A549 (cell line): ENCODE measurements at regions not wholly inside any gene's neighbourhood (a gene's known extent, or its start where the extent isn't known, plus 50 kb on each side); places are given as distances from the start of the nearest gene placed in this dataset.

Experiments used
- ATAC-seq, 2 experiments: fragments of 200-7000 bp in 1 of 2; fragments of >200 bp in 1 of 2; cut with Nextera tagmentation in 1 of 2; cut with Tn5 transposase in 1 of 2; 3 replicates each; pipeline versions ENCODE4 v1.8.0 to v1.9.1; 2018 to 2020; ENCODE audit warnings: mild to moderate bottlenecking in 1 of 2, moderate library complexity in 1 of 2
- CTCF ChIA-PET: fragments of 300-600 bp; sonication (Branson Sonifier 250); formaldehyde crosslinking; extraction: SDS; loops from one replicate; lab custom pipeline; 2021; ENCODE audit warnings: antibody characterized with exemption, inconsistent platforms; lab: Yijun Ruan, JAX
- POLR2A ChIA-PET: fragments of 350-600 bp; formaldehyde crosslinking; extraction: SDS; loops from one replicate; lab custom pipeline; 2021; ENCODE audit warnings: antibody characterized with exemption, inconsistent platforms; lab: Yijun Ruan, JAX
- DNase-seq, 2 experiments: peaks; one replicate each; pipeline versions ENCODE4 v3.0.0 to v3.0.0-alpha.2; 2011 to 2016; ENCODE audit warnings: low read depth in 1 of 2, low spot score in 1 of 2
- FAIRE-seq: peaks from 2 replicates; lab custom pipeline; 2011; peaks lifted over from hg19 to GRCh38; lab: Jason Lieb, UNC
- H3K27ac ChIP-seq, 2 experiments: fragments of >200 bp; sonication (Bioruptor Twin); formaldehyde crosslinking; 3 replicates each; pipeline ENCODE4 v1.5.1; 2016 to 2017
- H3K4me1 ChIP-seq: fragments of >200 bp; sonication (Bioruptor Twin); formaldehyde crosslinking; 3 replicates; pipeline ENCODE4 v1.6.1; 2016
- H3K4me2 ChIP-seq: fragments of >200 bp; sonication (Bioruptor Twin); formaldehyde crosslinking; 3 replicates; pipeline ENCODE4 v1.6.1; 2016
- H3K4me3 ChIP-seq: fragments of >200 bp; sonication (Bioruptor Twin); formaldehyde crosslinking; 3 replicates; pipeline ENCODE4 v1.5.1; 2016
- H3K9me3 ChIP-seq: fragments of >200 bp; sonication (Bioruptor Twin); formaldehyde crosslinking; 3 replicates; pipeline ENCODE4 v1.6.1; 2016
- BHLHE40 ChIP-seq: IDR thresholded peaks from 2 replicates; pipeline ENCODE4 v1.6.1; 2012; ENCODE audit warnings: low read depth, low read length, inconsistent platforms
- CBX8 ChIP-seq: fragments of 200-600 bp; sonication (generic); IDR thresholded peaks from 2 replicates; pipeline ENCODE4 v1.6.1; 2016
- CHD2 ChIP-seq: fragments of 150-350 bp; IDR thresholded peaks from 2 replicates; pipeline ENCODE4 v1.6.1; 2014; ENCODE audit warnings: low read length; ENCODE audit not compliant: partially characterized antibody
- CHD4 ChIP-seq: fragments of 200-600 bp; sonication (generic); IDR thresholded peaks from 2 replicates; pipeline ENCODE4 v1.6.1; 2016; ENCODE audit warnings: antibody characterized with exemption, mild to moderate bottlenecking, borderline replicate concordance
- EP300 ChIP-seq, 2 experiments: fragments of >200 bp; sonication (Bioruptor Twin); formaldehyde crosslinking; IDR thresholded peaks; 2 replicates in 1 of 2; 3 replicates in 1 of 2; pipeline ENCODE4 v1.6.1; 2016 to 2017
- ESRRA ChIP-seq: fragments of 150-350 bp; IDR thresholded peaks from 2 replicates; pipeline ENCODE4 v1.6.1; 2014; ENCODE audit warnings: mild to moderate bottlenecking, low read length, borderline replicate concordance
- FOSB ChIP-seq: fragments of 250-450 bp; sonication (Bioruptor Pico); IDR thresholded peaks from 2 replicates; pipeline ENCODE4 v1.5.0; 2020; ENCODE audit warnings: mild to moderate bottlenecking, moderate library complexity
- HEYL ChIP-seq: fragments of 250-450 bp; sonication (Bioruptor Pico); IDR thresholded peaks from 2 replicates; pipeline ENCODE4 v1.8.0; 2021; ENCODE audit warnings: mild to moderate bottlenecking, moderate library complexity
- HOXA7 ChIP-seq: fragments of 250-450 bp; sonication (Bioruptor Pico); IDR thresholded peaks from 2 replicates; pipeline ENCODE4 v1.5.0; 2020; ENCODE audit warnings: mild to moderate bottlenecking, moderate library complexity
- KDM1A ChIP-seq: fragments of 200-600 bp; sonication (generic); IDR thresholded peaks from 2 replicates; pipeline ENCODE4 v1.6.1; 2016; ENCODE audit warnings: low read depth, mild to moderate bottlenecking
- KDM5A ChIP-seq: fragments of 200-600 bp; sonication (generic); IDR thresholded peaks from 2 replicates; pipeline ENCODE4 v1.6.1; 2016; ENCODE audit warnings: antibody characterized with exemption, mild to moderate bottlenecking
- MAFK ChIP-seq: fragments of 450-650 bp; IDR thresholded peaks from 2 replicates; pipeline ENCODE4 v1.6.1; 2014; ENCODE audit not compliant: partially characterized antibody
- MAZ ChIP-seq: fragments of 150-350 bp; IDR thresholded peaks from 2 replicates; pipeline ENCODE4 v1.6.1; 2014; ENCODE audit warnings: antibody characterized with exemption, low read depth, low read length, borderline replicate concordance
- POLR2A ChIP-seq: IDR thresholded peaks from 2 replicates; pipeline ENCODE4 v1.6.1; 2012; ENCODE audit warnings: mild to moderate bottlenecking, low read length
- RAD21 ChIP-seq, 2 experiments: fragments of >200 bp in 1 of 2; sonication (Bioruptor Twin) in 1 of 2; formaldehyde crosslinking in 1 of 2; IDR thresholded peaks in 1 of 2; conservative IDR thresholded peaks in 1 of 2; 2 replicates in 1 of 2; 3 replicates in 1 of 2; pipeline ENCODE4 v1.6.1; 2012 to 2018; ENCODE audit warnings: inconsistent platforms in 1 of 2
- RCOR1 ChIP-seq: fragments of 150-350 bp; IDR thresholded peaks from 2 replicates; pipeline ENCODE4 v1.6.1; 2014; ENCODE audit warnings: antibody characterized with exemption, low read length, low read depth
- RFX5 ChIP-seq: fragments of 450-650 bp; IDR thresholded peaks from 2 replicates; pipeline ENCODE4 v1.7.1; 2014; ENCODE audit warnings: antibody characterized with exemption, mild to moderate bottlenecking, moderate library complexity
- SMC3 ChIP-seq: fragments of >200 bp; sonication (Bioruptor Twin); formaldehyde crosslinking; IDR thresholded peaks from 3 replicates; pipeline ENCODE4 v1.6.1; 2018; ENCODE audit warnings: inconsistent platforms
- SREBF2 ChIP-seq: fragments of 450-650 bp; IDR thresholded peaks from 2 replicates; pipeline ENCODE4 v1.6.1; 2014; ENCODE audit warnings: mild to moderate bottlenecking, moderate library complexity
- ZFP36 ChIP-seq: fragments of 450-650 bp; IDR thresholded peaks from 2 replicates; pipeline ENCODE4 v1.6.1; 2014; ENCODE audit warnings: borderline replicate concordance; ENCODE audit not compliant: partially characterized antibody
- WGBS: methylation state at CpG from one replicate; pipeline ENCODE4 v1.1.6; 2017; ENCODE audit errors: missing lambda C conversion rate; 5-methylcytosine and 5-hydroxymethylcytosine counted together
- TF ChIP-seq, protein P1 (sequence below): fragments of 250-450 bp; sonication (Bioruptor Pico); IDR thresholded peaks from 2 replicates; pipeline ENCODE4 v1.5.0; 2021; ENCODE audit warnings: mild to moderate bottlenecking, moderate library complexity, borderline replicate concordance
- TF ChIP-seq, protein P2 (sequence below): fragments of 200-600 bp; sonication (generic); IDR thresholded peaks from 2 replicates; pipeline ENCODE4 v1.6.1; 2016; ENCODE audit warnings: antibody characterized with exemption, mild to moderate bottlenecking, moderate library complexity
- TF ChIP-seq, protein P3 (sequence below): fragments of >200 bp; sonication (Bioruptor Twin); formaldehyde crosslinking; IDR thresholded peaks from 3 replicates; pipeline ENCODE4 v1.5.1; 2016
- TF ChIP-seq, protein P4 (sequence below): fragments of >200 bp; sonication (Bioruptor Twin); formaldehyde crosslinking; IDR thresholded peaks from 2 replicates; pipeline ENCODE4 v1.6.1; 2016
- TF ChIP-seq, protein P5 (sequence below): fragments of 250-450 bp; sonication (Bioruptor Pico); IDR thresholded peaks from 2 replicates; pipeline ENCODE4 v1.5.0; 2020; ENCODE audit warnings: low read depth, mild to moderate bottlenecking, moderate library complexity
- TF ChIP-seq, protein P6 (sequence below): IDR thresholded peaks from 2 replicates; pipeline ENCODE4 v1.6.1; 2012

DNA sequence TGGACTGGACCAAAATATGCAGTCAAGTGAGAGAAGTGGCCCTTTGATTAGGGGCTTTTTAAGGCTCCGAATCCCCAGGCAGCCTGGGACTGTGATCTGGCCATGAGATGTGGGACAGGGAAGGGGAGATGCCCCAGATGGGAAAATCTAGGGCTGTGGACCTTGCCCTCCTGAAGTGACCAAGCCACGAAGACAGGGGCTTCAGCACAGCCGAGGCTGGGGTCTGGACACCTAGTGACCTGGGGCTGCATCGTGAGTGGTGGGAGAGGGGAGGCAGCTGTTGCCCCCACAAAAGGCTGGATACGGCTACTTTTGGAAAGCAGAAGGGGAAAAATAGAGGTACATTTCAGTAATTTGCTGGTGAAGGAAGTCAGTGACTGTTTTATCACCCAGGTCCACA is 139.5 kb upstream of the SLC24A3 start (continued):
- TF ChIP-seq, protein P1, sequence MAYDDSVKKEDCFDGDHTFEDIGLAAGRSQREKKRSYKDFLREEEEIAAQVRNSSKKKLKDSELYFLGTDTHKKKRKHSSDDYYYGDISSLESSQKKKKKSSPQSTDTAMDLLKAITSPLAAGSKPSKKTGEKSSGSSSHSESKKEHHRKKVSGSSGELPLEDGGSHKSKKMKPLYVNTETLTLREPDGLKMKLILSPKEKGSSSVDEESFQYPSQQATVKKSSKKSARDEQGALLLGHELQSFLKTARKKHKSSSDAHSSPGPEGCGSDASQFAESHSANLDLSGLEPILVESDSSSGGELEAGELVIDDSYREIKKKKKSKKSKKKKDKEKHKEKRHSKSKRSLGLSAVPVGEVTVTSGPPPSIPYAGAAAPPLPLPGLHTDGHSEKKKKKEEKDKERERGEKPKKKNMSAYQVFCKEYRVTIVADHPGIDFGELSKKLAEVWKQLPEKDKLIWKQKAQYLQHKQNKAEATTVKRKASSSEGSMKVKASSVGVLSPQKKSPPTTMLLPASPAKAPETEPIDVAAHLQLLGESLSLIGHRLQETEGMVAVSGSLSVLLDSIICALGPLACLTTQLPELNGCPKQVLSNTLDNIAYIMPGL (CRISPR knock-in tag) = no peak
- TF ChIP-seq SREBF2 (no peak), SMC3 (no peak), ESRRA (no peak)
- TF ChIP-seq, protein P2, sequence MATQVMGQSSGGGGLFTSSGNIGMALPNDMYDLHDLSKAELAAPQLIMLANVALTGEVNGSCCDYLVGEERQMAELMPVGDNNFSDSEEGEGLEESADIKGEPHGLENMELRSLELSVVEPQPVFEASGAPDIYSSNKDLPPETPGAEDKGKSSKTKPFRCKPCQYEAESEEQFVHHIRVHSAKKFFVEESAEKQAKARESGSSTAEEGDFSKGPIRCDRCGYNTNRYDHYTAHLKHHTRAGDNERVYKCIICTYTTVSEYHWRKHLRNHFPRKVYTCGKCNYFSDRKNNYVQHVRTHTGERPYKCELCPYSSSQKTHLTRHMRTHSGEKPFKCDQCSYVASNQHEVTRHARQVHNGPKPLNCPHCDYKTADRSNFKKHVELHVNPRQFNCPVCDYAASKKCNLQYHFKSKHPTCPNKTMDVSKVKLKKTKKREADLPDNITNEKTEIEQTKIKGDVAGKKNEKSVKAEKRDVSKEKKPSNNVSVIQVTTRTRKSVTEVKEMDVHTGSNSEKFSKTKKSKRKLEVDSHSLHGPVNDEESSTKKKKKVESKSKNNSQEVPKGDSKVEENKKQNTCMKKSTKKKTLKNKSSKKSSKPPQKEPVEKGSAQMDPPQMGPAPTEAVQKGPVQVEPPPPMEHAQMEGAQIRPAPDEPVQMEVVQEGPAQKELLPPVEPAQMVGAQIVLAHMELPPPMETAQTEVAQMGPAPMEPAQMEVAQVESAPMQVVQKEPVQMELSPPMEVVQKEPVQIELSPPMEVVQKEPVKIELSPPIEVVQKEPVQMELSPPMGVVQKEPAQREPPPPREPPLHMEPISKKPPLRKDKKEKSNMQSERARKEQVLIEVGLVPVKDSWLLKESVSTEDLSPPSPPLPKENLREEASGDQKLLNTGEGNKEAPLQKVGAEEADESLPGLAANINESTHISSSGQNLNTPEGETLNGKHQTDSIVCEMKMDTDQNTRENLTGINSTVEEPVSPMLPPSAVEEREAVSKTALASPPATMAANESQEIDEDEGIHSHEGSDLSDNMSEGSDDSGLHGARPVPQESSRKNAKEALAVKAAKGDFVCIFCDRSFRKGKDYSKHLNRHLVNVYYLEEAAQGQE = no peak

DNA sequence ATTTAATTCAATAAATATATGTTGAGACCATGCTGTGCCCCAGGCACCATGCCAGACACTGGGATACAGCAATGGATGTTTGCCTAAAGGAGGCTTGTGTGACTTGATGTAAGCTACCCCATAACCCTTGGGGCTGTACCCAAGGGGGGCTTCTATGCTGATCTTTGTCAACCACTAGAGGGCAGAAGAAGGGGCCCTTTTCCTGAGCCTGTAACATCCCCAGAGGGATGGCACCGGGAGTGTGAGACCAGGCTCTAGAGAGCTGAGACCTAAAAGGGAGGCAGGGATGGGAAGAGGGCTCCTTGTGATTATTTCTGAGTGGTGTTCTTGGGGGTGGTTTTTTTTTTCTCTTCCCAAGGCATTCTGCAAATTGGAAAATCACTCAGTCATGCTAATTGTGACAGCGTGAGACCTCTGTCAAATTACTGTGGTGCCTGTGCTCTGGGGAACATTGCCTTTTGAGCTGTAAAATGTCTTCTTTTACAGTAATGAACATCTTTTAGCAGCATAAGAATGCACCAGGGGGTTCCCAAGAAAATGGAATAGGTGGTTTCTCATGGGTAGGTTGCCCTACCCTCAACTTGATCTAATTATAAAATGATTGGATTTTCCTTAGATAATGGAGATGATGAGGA is 138.7 kb upstream of the SLC24A3 start:
- no peaks in the 10 kb centered on the region for H3K4me1 ChIP-seq

DNA sequence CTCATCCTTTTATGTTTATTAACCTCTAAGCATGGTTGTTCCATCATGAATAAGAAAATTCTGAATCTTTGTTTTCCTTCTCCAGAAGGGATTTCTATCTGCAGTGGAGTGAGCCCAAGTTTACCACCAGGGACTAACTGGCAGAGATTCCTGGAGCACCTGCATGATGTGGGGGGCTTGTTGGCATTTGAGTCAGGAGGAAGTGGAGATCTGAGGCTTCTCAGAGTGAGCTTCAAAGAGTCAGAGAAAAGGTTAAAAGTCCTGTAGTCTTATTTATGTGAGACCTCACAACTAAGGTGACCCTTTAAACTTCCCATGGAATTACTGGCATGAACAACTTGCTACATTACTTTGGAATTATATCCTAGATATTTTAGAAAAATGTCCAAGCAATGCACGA is 138.1 kb upstream of the SLC24A3 start:
- no peak for DNase-seq
- CTCF ChIA-PET = interaction anchor here (1.0 to 1.1 kb wide), 2 partner anchors 18 to 587 kb away, joined by 3 read pairs; no protein-coding TSS in a partner anchor
- WGBS = 0% methylated on average over 1 of the region's 1 CpG

More for the DNA sequence above, 138.7 kb upstream of the SLC24A3 start:
- POLR2A ChIA-PET = no interaction called here
- peak in 1 of 2 experiments; percentile 25 for DNase-seq
- CTCF ChIA-PET = interaction anchor here (0.6 to 1.2 kb wide), 4 partner anchors 9 to 612 kb away, joined by 3 to 4 read pairs (median 3); no protein-coding TSS in a partner anchor
- H3K9me3 ChIP-seq = no peaks in the 10 kb centered on the region; the same call in 2 of the 3 replicates
- TF ChIP-seq EP300 (IDR thresholded peaks at IDR 0.05) (no peak), ESRRA (no peak), MAFK (no peak), RCOR1 (no peak), RAD21 (conservative IDR thresholded peaks at IDR 0.05 in 1 of 2, IDR thresholded peaks at IDR 0.05 in 1 of 2) (peak in 1 of 2 experiments; percentile 39; a peak in 2 of 5 replicates)
- TF ChIP-seq, protein P3, sequence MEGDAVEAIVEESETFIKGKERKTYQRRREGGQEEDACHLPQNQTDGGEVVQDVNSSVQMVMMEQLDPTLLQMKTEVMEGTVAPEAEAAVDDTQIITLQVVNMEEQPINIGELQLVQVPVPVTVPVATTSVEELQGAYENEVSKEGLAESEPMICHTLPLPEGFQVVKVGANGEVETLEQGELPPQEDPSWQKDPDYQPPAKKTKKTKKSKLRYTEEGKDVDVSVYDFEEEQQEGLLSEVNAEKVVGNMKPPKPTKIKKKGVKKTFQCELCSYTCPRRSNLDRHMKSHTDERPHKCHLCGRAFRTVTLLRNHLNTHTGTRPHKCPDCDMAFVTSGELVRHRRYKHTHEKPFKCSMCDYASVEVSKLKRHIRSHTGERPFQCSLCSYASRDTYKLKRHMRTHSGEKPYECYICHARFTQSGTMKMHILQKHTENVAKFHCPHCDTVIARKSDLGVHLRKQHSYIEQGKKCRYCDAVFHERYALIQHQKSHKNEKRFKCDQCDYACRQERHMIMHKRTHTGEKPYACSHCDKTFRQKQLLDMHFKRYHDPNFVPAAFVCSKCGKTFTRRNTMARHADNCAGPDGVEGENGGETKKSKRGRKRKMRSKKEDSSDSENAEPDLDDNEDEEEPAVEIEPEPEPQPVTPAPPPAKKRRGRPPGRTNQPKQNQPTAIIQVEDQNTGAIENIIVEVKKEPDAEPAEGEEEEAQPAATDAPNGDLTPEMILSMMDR = peak; percentile 16; the same call in 2 of the 3 replicates
- TF ChIP-seq, all 56 proteins: peak for 2
- 16% methylated on average over 2 of the region's 2 CpGs for WGBS
- no peak for FAIRE-seq
- Histone ChIP-seq H3K4me2 (no peak overlapping the region), H3K27ac (no peak overlapping the region), H3K4me3 (no peak overlapping the region)
- peak; percentile 62 to 88; a peak in 4 of 6 replicates for ATAC-seq

More for the DNA sequence above, 138.1 kb upstream of the SLC24A3 start:
- H3K27ac ChIP-seq = no peak overlapping the region
- no peaks in the 10 kb centered on the region for H3K4me1 ChIP-seq
- no peak for ATAC-seq
- FAIRE-seq = peak; percentile 86
- POLR2A ChIA-PET = no interaction called here
- no peaks in the 10 kb centered on the region; the same call in 2 of the 3 replicates for H3K9me3 ChIP-seq
- H3K4me2 ChIP-seq = no peak overlapping the region
- TF ChIP-seq ZFP36 (no peak), MAZ (no peak), RCOR1 (no peak), BHLHE40 (no peak), CHD4 (no peak), HOXA7 (CRISPR knock-in tag) (no peak), FOSB (CRISPR knock-in tag) (no peak), RFX5 (no peak), KDM1A (no peak), KDM5A (no peak), HEYL (CRISPR knock-in tag) (no peak), CBX8 (no peak), CHD2 (no peak), POLR2A (no peak)
- TF ChIP-seq, protein P4, sequence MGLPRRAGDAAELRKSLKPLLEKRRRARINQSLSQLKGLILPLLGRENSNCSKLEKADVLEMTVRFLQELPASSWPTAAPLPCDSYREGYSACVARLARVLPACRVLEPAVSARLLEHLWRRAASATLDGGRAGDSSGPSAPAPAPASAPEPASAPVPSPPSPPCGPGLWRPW = no peak
- TF ChIP-seq, protein P5, sequence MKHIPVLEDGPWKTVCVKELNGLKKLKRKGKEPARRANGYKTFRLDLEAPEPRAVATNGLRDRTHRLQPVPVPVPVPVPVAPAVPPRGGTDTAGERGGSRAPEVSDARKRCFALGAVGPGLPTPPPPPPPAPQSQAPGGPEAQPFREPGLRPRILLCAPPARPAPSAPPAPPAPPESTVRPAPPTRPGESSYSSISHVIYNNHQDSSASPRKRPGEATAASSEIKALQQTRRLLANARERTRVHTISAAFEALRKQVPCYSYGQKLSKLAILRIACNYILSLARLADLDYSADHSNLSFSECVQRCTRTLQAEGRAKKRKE = no peak
- TF ChIP-seq, protein P6, sequence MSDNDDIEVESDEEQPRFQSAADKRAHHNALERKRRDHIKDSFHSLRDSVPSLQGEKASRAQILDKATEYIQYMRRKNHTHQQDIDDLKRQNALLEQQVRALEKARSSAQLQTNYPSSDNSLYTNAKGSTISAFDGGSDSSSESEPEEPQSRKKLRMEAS = no peak
- H3K4me3 ChIP-seq = no peak overlapping the region
